Epithelial cell of proximal tubule (primary cell): ENCODE measurements at regions not wholly inside any gene's neighbourhood (a gene's known extent, or its start where the extent isn't known, plus 50 kb on each side); places are given as distances from the start of the nearest gene placed in this dataset.

Experiments used
- DNase-seq: peaks from one replicate; pipeline ENCODE4 v3.0.0-alpha.2; 2011; ENCODE audit warnings: low read depth
- H3K4me3 ChIP-seq: 2 replicates; pipeline ENCODE4 v1.5.1; 2011; ENCODE audit warnings: low read depth, mild to moderate bottlenecking, low read length
- CTCF ChIP-seq: conservative IDR thresholded peaks from 2 replicates; pipeline ENCODE4 v1.5.1; 2012; ENCODE audit warnings: low read depth, mild to moderate bottlenecking, low read length

- TF ChIP-seq CTCF = no peak
- DNase-seq = no peak
Measured at GRCh38 chr4:20623939-20624338, 76.3 kb upstream of the PACRGL start.

GRCh38 chr4:20624793-20625374, 75.4 kb upstream of the PACRGL start:
- DNase-seq = no peak
- TF ChIP-seq CTCF = no peak
- H3K4me3 ChIP-seq = no peak overlapping the region

More at GRCh38 chr4:20623939-20624338, 76.3 kb upstream of the PACRGL start:
- no peak overlapping the region for H3K4me3 ChIP-seq

GRCh38 chr4:20625426-20625825, 74.8 kb upstream of the PACRGL start:
- no peak for DNase-seq
- no peak overlapping the region for H3K4me3 ChIP-seq
- TF ChIP-seq CTCF = no peak

GRCh38 chr4:20626326-20627005, 73.8 kb upstream of the PACRGL start:
- TF ChIP-seq CTCF = no peak
- H3K4me3 ChIP-seq = no peak overlapping the region
- DNase-seq = no peak

- no peak overlapping the region for H3K4me3 ChIP-seq
- DNase-seq = no peak
- no peak for TF ChIP-seq CTCF
Measured at GRCh38 chr4:20627866-20628265, 72.4 kb upstream of the PACRGL start.

- no peak overlapping the region for H3K4me3 ChIP-seq
- no peak for DNase-seq
- no peak for TF ChIP-seq CTCF
Measured at GRCh38 chr4:20629186-20630106, 70.8 kb upstream of the PACRGL start.
